Prostate gland (tissue), 2 donors: ENCODE measurements at regions not wholly inside any gene's neighbourhood (a gene's known extent, or its start where the extent isn't known, plus 50 kb on each side); places are given as distances from the start of the nearest gene placed in this dataset.

Experiments
- DNase-seq: peaks from one replicate; pipeline ENCODE4 v3.0.0-alpha.2; 2019; ENCODE audit warnings: low spot score
- H3K27ac ChIP-seq, 2 donors: fragments of 200-600 bp; sonication (generic); 2 replicates each; pipeline ENCODE4 v1.5.1; 2017 to 2019
- H3K27me3 ChIP-seq: fragments of 200-600 bp; sonication (generic); replicated peaks from 2 replicates; pipeline ENCODE4 v1.5.1; 2019; ENCODE audit not compliant: insufficient read depth
- H3K36me3 ChIP-seq, 2 donors: fragments of 200-600 bp; sonication (generic); 1 replicate in 1 of 2; 2 replicates in 1 of 2; pipeline versions ENCODE4 v1.5.1 to v1.8.1; 2017 to 2019
- H3K4me1 ChIP-seq: fragments of 200-600 bp; sonication (generic); replicated peaks from 2 replicates; pipeline ENCODE4 v1.5.1; 2019
- H3K4me3 ChIP-seq, 2 donors: fragments of 200-600 bp; sonication (generic); 2 replicates each; pipeline ENCODE4 v1.5.1; 2017 to 2019
- H3K9me3 ChIP-seq: fragments of 200-600 bp; sonication (generic); 2 replicates; pipeline ENCODE4 v1.5.1; 2017
- CTCF ChIP-seq, 4 experiments: fragments of 200-600 bp in 2 of 4; fragments of 450-650 bp in 2 of 4; sonication (generic) in 2 of 4; IDR thresholded peaks; 1 replicate in 3 of 4; 2 replicates in 1 of 4; pipeline ENCODE4 v1.5.1; 2016 to 2019; ENCODE audit warnings: antibody characterized with exemption in 4 of 4, mild to moderate bottlenecking in 2 of 4, moderate library complexity in 2 of 4
- POLR2A ChIP-seq: fragments of 450-650 bp; IDR thresholded peaks from one replicate; pipeline ENCODE4 v1.6.1; 2016; ENCODE audit warnings: antibody characterized with exemption, mild to moderate bottlenecking
- POLR2AphosphoS5 ChIP-seq: sonication (generic); formaldehyde crosslinking; IDR thresholded peaks from one replicate; pipeline ENCODE4 v1.6.1; 2017; ENCODE audit warnings: antibody characterized with exemption
- WGBS: methylation state at CpG from one replicate; pipeline ENCODE4 v1.1.5; 2018; 5-methylcytosine and 5-hydroxymethylcytosine counted together
- intact Hi-C: fragments of 100-400 bp; cut with DNase I; formaldehyde crosslinking; loops from one replicate; pipeline ENCODE4 v1.14.2; 2022

GRCh38 chr1:108043707-108044106, 78.7 kb upstream of the VAV3 start:
- Histone ChIP-seq H3K4me1 (no peaks in the 10 kb centered on the region), H3K9me3 (no peaks in the 10 kb centered on the region), H3K36me3 (no peaks in the 10 kb centered on the region), H3K4me3 (no peak overlapping the region), H3K27me3 (no peaks in the 10 kb centered on the region), H3K27ac (no peak overlapping the region)
- intact Hi-C loops: no loop called here
- no peak for TF ChIP-seq POLR2AphosphoS5
- 88% methylated on average over 8 of the region's 8 CpGs for WGBS
- no peak for DNase-seq

GRCh38 chr1:108042610-108043009, 77.6 kb upstream of the VAV3 start:
- no peak for TF ChIP-seq POLR2A
- TF ChIP-seq POLR2AphosphoS5: no peak
- no peak for TF ChIP-seq CTCF (IDR thresholded peaks at IDR 0.05)
- H3K4me1 ChIP-seq: no peaks in the 10 kb centered on the region
- H3K27ac ChIP-seq: no peak overlapping the region
- WGBS: 94% methylated on average over 1 of the region's 1 CpG
- no peaks in the 10 kb centered on the region for H3K27me3 ChIP-seq
- no peaks in the 10 kb centered on the region for H3K9me3 ChIP-seq
- DNase-seq: no peak
- intact Hi-C loops: no loop called here
- H3K4me3 ChIP-seq: no peak overlapping the region
- no peaks in the 10 kb centered on the region for H3K36me3 ChIP-seq

- Histone ChIP-seq H3K4me1 (no peaks in the 10 kb centered on the region), H3K9me3 (no peaks in the 10 kb centered on the region), H3K27ac (no peak overlapping the region), H3K36me3 (no peaks in the 10 kb centered on the region), H3K4me3 (no peak overlapping the region), H3K27me3 (no peaks in the 10 kb centered on the region)
- 16% methylated on average over 7 of the region's 7 CpGs for WGBS
- peak; percentile 76 for DNase-seq
- TF ChIP-seq POLR2AphosphoS5 (peak; percentile 34), CTCF (IDR thresholded peaks at IDR 0.05) (no peak), POLR2A (no peak)
- intact Hi-C loops: no loop called here
Measured at GRCh38 chr1:108041360-108042142, 76.6 kb upstream of the VAV3 start.

GRCh38 chr1:108038653-108039236, 73.8 kb upstream of the VAV3 start:
- intact Hi-C loops: no loop called here
- DNase-seq: no peak
- WGBS: 93% methylated on average over 8 of the region's 8 CpGs
- no peaks in the 10 kb centered on the region for H3K4me1 ChIP-seq
- no peaks in the 10 kb centered on the region for H3K36me3 ChIP-seq
- no peaks in the 10 kb centered on the region for H3K27me3 ChIP-seq
- no peak overlapping the region for H3K27ac ChIP-seq
- no peaks in the 10 kb centered on the region for H3K9me3 ChIP-seq
- no peak overlapping the region for H3K4me3 ChIP-seq
- TF ChIP-seq POLR2A (no peak), POLR2AphosphoS5 (no peak), CTCF (IDR thresholded peaks at IDR 0.05) (no peak)

GRCh38 chr1:108036796-108037562, 72.0 kb upstream of the VAV3 start:
- intact Hi-C loops: no loop called here
- no peak overlapping the region for H3K4me3 ChIP-seq
- H3K36me3 ChIP-seq: no peaks in the 10 kb centered on the region
- H3K27ac ChIP-seq: no peak overlapping the region
- H3K9me3 ChIP-seq: no peaks in the 10 kb centered on the region
- no peak for TF ChIP-seq POLR2A
- no peak for TF ChIP-seq CTCF (IDR thresholded peaks at IDR 0.05)
- TF ChIP-seq POLR2AphosphoS5: no peak
- 89% methylated on average over 3 of the region's 3 CpGs for WGBS
- no peaks in the 10 kb centered on the region for H3K27me3 ChIP-seq
- no peak for DNase-seq
- H3K4me1 ChIP-seq: no peaks in the 10 kb centered on the region
